Kidney epithelial cell (primary cell): ENCODE measurements at regions not wholly inside any gene's neighbourhood (a gene's known extent, or its start where the extent isn't known, plus 50 kb on each side); places are given as distances from the start of the nearest gene placed in this dataset.

ENCODE experiments used
- DNase-seq: peaks from one replicate; pipeline ENCODE4 v3.0.0-alpha.2; 2010; ENCODE audit warnings: low read depth
- H3K27me3 ChIP-seq: 2 replicates; pipeline ENCODE4 v1.6.0; 2011; ENCODE audit warnings: low read length; ENCODE audit not compliant: control insufficient read depth, insufficient read depth
- H3K36me3 ChIP-seq: 2 replicates; pipeline ENCODE4 v1.5.1; 2011; ENCODE audit warnings: low read length; ENCODE audit not compliant: control insufficient read depth, insufficient read depth
- H3K4me3 ChIP-seq: 2 replicates; pipeline ENCODE4 v1.5.1; 2011; ENCODE audit warnings: low read depth, mild to moderate bottlenecking, control low read depth, low read length
- TF ChIP-seq, protein P1 (sequence below): IDR thresholded peaks from 2 replicates; pipeline ENCODE4 v1.5.1; 2011; ENCODE audit warnings: mild to moderate bottlenecking, moderate library complexity, low read length, control low read depth, inconsistent platforms; ENCODE audit not compliant: insufficient read depth, poor library complexity, severe bottlenecking

DNA sequence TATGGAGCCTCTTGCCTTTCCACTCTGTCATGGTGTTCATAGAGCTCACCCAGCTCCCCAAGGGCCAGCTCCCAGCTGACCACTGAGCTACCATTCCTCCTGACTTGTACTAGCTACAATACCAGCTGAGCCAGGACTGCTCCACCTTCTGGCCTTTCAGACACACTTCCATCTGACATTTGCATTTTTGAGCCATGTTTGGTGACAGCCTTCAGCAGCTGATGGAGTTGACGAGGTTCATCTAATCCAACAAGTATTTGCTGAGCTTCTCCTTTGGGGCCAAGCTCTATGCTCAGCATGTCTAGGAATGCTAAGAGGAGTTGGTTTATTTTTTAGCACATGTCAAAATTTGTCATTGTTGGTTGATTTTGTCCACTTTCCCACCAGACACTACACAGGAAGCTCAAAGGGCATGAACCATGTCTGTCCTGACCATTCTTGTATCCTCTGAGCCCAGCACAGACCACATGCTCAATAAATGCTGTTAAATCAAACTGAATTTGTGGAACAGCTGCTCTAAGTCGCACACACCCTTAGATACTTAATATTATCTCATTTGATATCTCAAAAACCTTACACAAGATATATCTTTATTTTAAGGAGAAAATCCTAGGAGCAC is 142.6 kb upstream of the PPARGC1A start:
- Histone ChIP-seq H3K4me3 (no peak overlapping the region), H3K36me3 (no peaks in the 10 kb centered on the region), H3K27me3 (no peaks in the 10 kb centered on the region)
- no peak for DNase-seq
- TF ChIP-seq, protein P1, sequence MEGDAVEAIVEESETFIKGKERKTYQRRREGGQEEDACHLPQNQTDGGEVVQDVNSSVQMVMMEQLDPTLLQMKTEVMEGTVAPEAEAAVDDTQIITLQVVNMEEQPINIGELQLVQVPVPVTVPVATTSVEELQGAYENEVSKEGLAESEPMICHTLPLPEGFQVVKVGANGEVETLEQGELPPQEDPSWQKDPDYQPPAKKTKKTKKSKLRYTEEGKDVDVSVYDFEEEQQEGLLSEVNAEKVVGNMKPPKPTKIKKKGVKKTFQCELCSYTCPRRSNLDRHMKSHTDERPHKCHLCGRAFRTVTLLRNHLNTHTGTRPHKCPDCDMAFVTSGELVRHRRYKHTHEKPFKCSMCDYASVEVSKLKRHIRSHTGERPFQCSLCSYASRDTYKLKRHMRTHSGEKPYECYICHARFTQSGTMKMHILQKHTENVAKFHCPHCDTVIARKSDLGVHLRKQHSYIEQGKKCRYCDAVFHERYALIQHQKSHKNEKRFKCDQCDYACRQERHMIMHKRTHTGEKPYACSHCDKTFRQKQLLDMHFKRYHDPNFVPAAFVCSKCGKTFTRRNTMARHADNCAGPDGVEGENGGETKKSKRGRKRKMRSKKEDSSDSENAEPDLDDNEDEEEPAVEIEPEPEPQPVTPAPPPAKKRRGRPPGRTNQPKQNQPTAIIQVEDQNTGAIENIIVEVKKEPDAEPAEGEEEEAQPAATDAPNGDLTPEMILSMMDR: peak; percentile 26

DNA sequence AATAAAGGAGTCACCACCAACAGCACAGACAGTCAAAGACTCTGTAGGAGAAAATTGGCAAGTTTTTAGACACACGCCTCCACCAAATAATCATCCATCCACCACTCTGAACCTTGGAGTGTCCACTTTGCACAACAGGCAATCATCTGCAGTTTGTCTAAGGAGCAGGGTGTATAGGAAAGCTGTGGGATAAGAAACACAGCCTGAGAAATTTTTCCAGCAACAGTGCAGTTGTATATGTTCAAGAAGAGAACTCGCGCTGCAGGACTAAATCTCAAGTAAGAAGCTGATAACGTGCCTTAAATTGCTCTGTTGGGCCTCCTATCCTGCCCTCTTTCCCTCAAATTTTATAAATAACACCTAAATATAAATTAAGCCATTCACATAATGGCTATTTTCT is 136.7 kb upstream of the PPARGC1A start:
- H3K4me3 ChIP-seq: no peak overlapping the region
- no peaks in the 10 kb centered on the region for H3K27me3 ChIP-seq
- H3K36me3 ChIP-seq: no peaks in the 10 kb centered on the region
- TF ChIP-seq, protein P1: no peak
- DNase-seq: no peak

DNA sequence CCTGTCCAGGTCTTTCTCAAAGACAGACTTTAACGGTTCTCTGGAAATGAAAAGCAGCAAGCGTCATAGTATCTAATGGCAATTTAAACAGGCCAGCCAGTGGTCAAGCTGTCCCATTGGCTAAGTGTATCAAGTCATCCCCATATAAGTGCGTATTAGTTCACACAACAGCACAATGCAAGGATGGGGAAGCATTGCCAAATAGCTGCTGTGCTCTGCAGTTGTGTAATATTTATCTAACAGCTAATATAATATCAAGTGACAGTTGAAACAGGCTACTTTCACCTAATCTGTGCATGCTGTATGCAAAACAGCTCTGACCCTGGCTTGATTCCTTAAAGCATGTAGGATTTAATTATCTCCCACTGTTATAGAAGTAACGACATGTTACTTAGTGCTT is 134.8 kb upstream of the PPARGC1A start:
- no peak for DNase-seq
- Histone ChIP-seq H3K36me3 (no peaks in the 10 kb centered on the region), H3K4me3 (no peak overlapping the region), H3K27me3 (no peaks in the 10 kb centered on the region)
- TF ChIP-seq, protein P1: no peak

DNA sequence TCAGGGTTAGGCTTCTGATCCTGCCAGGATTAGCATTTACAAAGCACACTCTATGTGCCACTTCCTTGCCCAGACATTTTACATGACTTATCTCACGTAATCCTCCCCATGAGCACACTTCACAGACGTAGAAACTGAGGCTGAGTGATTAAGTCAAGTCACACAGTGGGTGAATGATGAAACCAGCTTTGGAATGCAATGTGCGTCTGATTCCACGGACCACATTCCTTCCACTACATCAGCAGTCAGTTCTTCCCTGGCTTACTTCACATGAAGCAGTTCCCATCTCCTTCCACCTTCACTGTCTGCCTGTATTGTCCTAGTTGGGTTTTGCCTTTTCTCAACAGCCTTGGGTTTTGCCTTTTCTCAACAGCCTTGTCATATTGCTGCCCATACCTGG is 134.3 kb upstream of the PPARGC1A start:
- no peaks in the 10 kb centered on the region for H3K27me3 ChIP-seq
- TF ChIP-seq, protein P1: no peak
- no peaks in the 10 kb centered on the region for H3K36me3 ChIP-seq
- no peak for DNase-seq
- H3K4me3 ChIP-seq: no peak overlapping the region

- Histone ChIP-seq H3K36me3 (no peaks in the 10 kb centered on the region), H3K27me3 (no peaks in the 10 kb centered on the region), H3K4me3 (no peak overlapping the region)
- TF ChIP-seq, protein P1: no peak
- no peak for DNase-seq
Observed at GRCh38 chr4:24015782-24016181, 125.9 kb upstream of the PPARGC1A start.
